HG03025 (cell line): ENCODE measurements at regions not wholly inside any gene's neighbourhood (a gene's known extent, or its start where the extent isn't known, plus 50 kb on each side); places are given as distances from the start of the nearest gene placed in this dataset.

Source experiments
- ATAC-seq: cut with Tn5 transposase; IDR thresholded peaks from one replicate; pipeline ENCODE4 v1.9.1; 2021; ENCODE audit warnings: mild to moderate bottlenecking, moderate library complexity; ENCODE audit not compliant: unreplicated experiment, low FRiP score

DNA sequence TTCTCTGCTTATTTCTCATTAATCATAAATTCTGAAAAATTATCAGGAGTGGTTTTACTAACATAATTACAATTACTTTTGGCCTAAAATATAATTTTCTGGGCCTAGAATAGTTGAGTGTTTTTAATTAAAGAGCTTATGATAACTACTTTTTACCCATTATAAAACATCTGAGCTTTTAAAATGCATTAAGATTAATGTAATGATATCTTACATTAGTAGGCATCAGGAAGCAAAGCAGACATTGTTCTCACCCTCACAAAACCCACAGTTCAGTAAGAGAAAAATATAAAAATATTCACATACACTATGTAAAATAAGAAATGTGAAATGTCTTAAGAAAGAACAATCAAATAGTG is 443.7 kb upstream of the SEMA3A start:
- ATAC-seq, result no peak

DNA sequence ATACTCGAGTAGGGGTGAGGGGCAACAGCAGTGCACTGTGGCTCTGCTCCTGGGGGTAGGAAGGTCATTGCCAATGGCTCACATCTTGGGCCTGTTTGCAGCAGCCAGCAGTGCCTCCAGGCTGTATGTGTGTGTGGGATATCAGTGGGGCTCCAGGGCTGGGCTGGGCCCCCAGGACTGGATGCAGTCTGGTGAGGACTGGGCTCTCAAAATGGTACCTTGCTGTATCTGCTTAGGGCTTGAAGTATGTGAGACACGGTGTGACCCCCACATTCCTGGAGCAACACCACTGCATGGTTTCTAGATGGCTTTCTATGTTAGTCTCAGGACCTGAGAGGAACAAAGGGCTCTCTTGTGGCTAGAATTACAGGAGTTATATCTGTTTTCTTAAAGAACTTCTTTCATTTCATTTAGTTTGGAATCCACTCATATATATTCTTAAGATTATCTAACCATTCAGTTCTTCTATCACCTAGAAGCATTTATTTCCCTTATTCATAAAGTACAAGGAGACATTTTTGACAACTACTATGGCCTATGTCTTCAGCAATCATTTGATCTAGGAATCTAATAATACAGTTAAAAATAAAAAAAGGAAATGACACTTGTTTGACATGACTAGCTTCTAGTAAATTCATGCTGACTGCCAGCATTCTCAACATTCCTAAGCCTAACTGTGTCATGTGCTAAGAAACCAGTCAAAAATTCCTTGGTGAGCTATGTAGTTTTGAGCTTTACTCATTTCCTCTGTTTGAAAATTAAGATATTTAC is 443.2 kb upstream of the SEMA3A start:
- ATAC-seq, result no peak

GRCh38 chr7:84631913-84632312 is 437.3 kb upstream of the SEMA3A start:
- no peak for ATAC-seq

GRCh38 chr7:84629640-84630318 is 435.2 kb upstream of the SEMA3A start:
- ATAC-seq, result no peak

GRCh38 chr7:84629216-84629615 is 434.6 kb upstream of the SEMA3A start:
- no peak for ATAC-seq

DNA sequence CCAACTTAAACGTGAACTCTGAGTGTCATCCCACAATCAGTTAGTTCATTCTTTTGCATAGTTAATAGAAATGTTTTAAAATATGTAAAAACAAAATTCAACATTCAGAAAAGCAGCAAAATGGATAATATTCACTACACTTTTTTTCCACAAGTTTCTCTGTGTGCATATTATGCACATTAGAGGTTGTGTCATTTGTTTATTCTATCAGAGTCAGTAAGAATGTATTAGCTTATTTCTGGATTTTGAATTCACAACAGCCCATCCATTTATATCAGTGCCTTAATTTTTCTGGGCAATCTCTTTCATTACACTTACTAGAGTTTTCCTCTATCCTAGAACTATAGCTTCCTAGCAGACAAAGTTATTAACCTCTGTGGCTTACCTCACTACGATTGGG is 432.7 kb upstream of the SEMA3A start:
- no peak for ATAC-seq

GRCh38 chr7:84624927-84625326 is 430.3 kb upstream of the SEMA3A start:
- ATAC-seq, result no peak

DNA sequence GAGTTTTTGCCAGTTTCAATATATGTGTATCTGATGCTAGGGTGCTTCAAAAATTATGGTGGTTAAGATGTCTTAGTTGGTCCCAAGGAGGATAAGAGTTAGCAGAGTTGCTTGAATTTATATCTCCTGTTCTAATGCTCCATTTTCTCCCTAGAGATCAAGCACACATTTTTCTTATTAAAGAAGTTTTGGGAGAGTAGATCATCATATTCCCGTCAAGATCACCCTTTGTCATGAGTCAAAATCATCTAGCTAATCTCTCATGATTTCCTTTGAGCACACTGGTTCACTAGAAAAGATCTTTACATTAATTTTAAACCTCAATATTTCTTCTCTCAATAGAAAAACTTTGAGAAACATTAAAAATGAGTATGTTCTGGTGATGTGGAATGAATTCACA is 429.9 kb upstream of the SEMA3A start:
- no peak for ATAC-seq

GRCh38 chr7:84617265-84618030 is 422.9 kb upstream of the SEMA3A start:
- ATAC-seq, result no peak

DNA sequence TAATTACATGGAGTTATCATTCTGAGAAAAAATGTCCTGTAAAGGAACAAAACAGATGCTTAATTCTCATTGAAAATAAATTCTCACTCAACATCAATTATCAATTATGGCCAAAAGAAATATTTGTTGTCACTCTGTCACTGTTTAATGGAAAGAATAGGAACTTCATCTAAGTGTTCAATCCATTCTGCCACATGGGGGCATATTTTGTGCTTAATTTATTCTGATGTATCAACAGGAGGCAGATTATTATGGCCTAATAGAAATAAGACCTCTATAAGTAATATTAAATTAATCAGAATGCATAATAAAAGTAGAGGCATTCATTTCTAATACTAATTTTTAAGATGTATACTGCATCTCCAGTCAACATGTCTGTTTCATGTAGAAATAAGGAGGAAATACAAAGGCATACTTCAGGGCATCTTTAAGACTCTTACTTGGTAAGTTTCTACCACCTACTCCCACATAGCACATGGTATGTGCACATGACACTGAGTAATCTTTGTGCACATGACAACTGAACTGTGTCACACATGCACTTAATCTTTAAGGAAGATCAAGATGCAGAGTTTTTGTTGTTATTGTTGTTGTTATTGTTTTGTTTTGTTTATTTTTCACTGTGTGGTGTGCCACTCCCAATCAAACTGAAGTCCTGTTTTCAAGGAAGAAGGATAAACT is 420.4 kb upstream of the SEMA3A start:
- ATAC-seq, result no peak

- no peak for ATAC-seq
Measured at GRCh38 chr7:84612981-84613681, 418.5 kb upstream of the SEMA3A start.

GRCh38 chr7:84611391-84611790 is 416.8 kb upstream of the SEMA3A start:
- ATAC-seq, result no peak

DNA sequence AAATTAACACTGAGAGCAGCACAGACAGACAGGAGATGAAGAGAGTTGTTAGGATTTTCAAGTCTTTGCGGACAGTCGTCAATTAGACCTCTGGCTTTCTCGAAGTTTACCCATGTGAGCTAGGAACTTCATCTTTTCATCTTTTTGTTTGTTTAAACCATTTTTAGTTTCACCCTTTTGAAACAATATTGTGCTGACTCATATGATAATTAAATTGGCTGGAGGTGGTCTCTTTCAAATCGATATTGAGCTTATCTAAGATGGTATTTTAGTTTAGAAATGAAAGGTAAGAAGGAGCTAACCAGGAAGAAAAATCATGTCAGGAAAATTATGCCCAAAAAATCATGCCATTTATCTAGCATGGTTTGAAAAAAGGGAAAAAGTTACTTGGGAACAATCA is 415.8 kb upstream of the SEMA3A start:
- no peak for ATAC-seq

DNA sequence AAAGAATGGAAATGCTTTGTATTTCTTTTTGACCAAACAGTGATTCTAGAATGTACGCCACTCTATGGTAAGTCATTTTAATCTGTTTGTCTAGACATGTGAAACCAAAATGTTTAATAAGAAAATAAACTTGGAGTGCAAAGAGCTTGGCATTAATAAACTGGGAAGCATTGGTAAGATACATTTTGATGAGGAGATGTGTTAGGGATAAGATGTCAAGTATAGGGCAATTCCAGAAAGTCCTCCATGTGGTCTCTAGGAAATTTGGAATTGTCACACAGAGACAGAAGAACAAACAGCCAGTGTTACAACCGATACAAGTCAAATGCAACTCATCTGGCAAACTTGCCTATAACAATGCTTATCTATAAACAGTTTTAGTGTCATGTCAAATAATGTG is 410.7 kb upstream of the SEMA3A start:
- no peak for ATAC-seq

- no peak for ATAC-seq
Measured at GRCh38 chr7:84603545-84603944, 409.0 kb upstream of the SEMA3A start.

DNA sequence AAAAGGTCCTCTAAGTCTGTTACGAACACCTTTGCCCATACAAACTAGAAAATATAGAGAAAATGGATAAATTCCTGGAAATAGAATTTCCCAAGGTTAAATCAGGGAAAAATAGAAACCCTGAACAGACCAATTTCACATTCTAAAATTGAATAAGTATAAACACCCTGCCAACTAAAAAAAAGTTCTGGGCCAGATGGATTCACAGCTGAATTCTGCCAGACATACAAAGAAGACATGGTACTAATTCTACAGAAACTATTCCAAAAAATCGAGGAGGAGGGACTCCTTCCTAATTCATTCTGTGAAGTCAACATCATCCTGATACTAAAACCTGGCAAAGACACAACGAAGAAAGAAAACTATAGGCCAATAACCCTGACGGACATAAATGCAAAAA is 400.4 kb upstream of the SEMA3A start:
- no peak for ATAC-seq

DNA sequence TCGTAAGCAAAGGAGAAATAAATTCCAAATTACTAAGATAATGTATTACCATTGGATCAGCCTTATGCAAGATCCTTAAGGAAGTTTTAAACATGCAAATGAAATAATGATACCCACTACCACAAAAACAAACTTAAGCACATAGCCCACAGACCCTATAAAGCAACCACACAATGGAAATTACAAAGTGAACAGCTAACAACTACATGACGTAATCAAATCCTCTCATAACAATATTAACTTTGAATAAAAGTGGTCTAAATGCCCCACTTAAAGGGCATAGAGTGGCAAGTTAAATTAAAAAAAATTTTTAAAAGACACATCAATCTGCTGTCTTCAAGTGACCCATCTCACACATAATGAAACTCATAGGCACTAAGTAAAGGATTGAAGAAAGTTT is 397.3 kb upstream of the SEMA3A start:
- no peak for ATAC-seq

DNA sequence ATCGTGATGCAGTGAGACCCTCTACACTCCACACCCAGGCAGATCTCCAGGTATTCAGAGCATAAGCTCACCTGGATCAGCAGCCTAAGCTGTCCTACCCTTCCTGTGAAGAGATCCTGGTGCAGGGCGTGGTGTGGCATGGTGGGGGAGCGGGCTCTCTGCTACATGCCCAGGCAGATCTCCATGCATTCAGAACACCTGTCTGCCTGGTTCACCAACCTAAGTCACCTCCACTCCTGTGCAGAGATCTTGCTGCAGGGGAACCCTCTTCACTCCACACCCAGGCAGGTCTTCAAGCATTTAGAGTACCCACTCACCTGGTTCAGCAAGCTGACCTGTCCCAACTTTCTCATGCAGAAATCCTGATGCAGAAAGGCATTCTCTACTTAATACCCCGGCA is 394.4 kb upstream of the SEMA3A start:
- no peak for ATAC-seq

DNA sequence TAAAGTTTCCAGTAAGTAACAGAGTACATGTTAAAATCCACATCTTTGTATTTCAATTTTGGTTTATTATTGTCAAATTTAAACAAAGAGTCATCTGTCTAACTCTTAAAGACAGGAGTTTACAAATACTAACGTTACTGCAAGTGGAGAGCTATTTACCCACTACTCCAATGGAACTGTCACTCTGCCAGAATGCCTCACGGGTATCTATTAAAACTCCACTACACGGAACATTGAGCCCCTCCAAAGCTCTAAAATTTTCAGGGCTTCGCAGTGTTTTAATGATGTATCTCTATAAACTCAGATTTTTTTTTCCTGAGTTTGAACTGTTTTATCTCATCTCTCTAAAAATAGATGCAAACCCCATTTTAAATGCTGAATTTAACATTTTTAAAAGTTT is 388.7 kb upstream of the SEMA3A start:
- ATAC-seq, result no peak

- ATAC-seq, result no peak
Measured at GRCh38 chr7:84582747-84583146, 388.2 kb upstream of the SEMA3A start.
